SK-N-MC (cell line): ENCODE measurements at regions not wholly inside any gene's neighbourhood (a gene's known extent, or its start where the extent isn't known, plus 50 kb on each side); places are given as distances from the start of the nearest gene placed in this dataset.

Experiments
- EZH2 ChIP-seq: fragments of 200-600 bp; sonication (generic); IDR thresholded peaks from one replicate; pipeline ENCODE4 v1.6.1; 2017; ENCODE audit warnings: antibody characterized with exemption
- POLR2AphosphoS5 ChIP-seq: IDR thresholded peaks from 2 replicates; pipeline ENCODE4 v1.6.1; 2012; ENCODE audit warnings: mild to moderate bottlenecking, low read depth, low read length, borderline replicate concordance

- TF ChIP-seq POLR2AphosphoS5, result no peak
- TF ChIP-seq EZH2, result no peak
These were observed 289.8 kb upstream of the SPRED2 start for GRCh38 chr2:65722028-65722778.
